ENCODE measurements at regions not wholly inside any gene's neighbourhood (a gene's known extent, or its start where the extent isn't known, plus 50 kb on each side); places are given as distances from the start of the nearest gene placed in this dataset.

GRCh38 chr6:81075974-81076373, 676.5 kb downstream of the TENT5A start:
- TF ChIP-seq, protein P1, sequence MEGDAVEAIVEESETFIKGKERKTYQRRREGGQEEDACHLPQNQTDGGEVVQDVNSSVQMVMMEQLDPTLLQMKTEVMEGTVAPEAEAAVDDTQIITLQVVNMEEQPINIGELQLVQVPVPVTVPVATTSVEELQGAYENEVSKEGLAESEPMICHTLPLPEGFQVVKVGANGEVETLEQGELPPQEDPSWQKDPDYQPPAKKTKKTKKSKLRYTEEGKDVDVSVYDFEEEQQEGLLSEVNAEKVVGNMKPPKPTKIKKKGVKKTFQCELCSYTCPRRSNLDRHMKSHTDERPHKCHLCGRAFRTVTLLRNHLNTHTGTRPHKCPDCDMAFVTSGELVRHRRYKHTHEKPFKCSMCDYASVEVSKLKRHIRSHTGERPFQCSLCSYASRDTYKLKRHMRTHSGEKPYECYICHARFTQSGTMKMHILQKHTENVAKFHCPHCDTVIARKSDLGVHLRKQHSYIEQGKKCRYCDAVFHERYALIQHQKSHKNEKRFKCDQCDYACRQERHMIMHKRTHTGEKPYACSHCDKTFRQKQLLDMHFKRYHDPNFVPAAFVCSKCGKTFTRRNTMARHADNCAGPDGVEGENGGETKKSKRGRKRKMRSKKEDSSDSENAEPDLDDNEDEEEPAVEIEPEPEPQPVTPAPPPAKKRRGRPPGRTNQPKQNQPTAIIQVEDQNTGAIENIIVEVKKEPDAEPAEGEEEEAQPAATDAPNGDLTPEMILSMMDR (IDR thresholded peaks at IDR 0.05 in 4 of 5, conservative IDR thresholded peaks at IDR 0.05 in 1 of 5), result no peak
- no peak for TF ChIP-seq POLR2A (IDR thresholded peaks at IDR 0.05)

Measured in gastrocnemius medialis (tissue), 4 donors.